Esophagus mucosa (tissue), 1 donor: ENCODE measurements at regions not wholly inside any gene's neighbourhood (a gene's known extent, or its start where the extent isn't known, plus 50 kb on each side); places are given as distances from the start of the nearest gene placed in this dataset.

ENCODE experiments used
- ATAC-seq: fragments of 200-7000 bp; cut with Tn5 transposase; one replicate; pipeline ENCODE4 v1.9.1; 2020
- donor health status: DM: yes; HTN: yes; CAD: no.

- peak; percentile 95 for ATAC-seq
These were observed 162.6 kb upstream of the XYLT1 start for GRCh38 chr16:17633181-17633951.

- no peak for ATAC-seq
These were observed 161.9 kb upstream of the XYLT1 start for GRCh38 chr16:17632667-17633066.

GRCh38 chr16:17629936-17630335 is 159.2 kb upstream of the XYLT1 start:
- ATAC-seq, result no peak

- ATAC-seq, result no peak
These were observed 158.2 kb upstream of the XYLT1 start for GRCh38 chr16:17628983-17629382.

- no peak for ATAC-seq
These were observed 151.6 kb upstream of the XYLT1 start for GRCh38 chr16:17622366-17622765.

GRCh38 chr16:17619261-17619660 is 148.5 kb upstream of the XYLT1 start:
- no peak for ATAC-seq

GRCh38 chr16:17617021-17617552 is 146.3 kb upstream of the XYLT1 start:
- no peak for ATAC-seq

- no peak for ATAC-seq
These were observed 141.6 kb upstream of the XYLT1 start for GRCh38 chr16:17612336-17612735.

- no peak for ATAC-seq
These were observed 136.8 kb upstream of the XYLT1 start for GRCh38 chr16:17607609-17608008.

- ATAC-seq, result no peak
These were observed 136.3 kb upstream of the XYLT1 start for GRCh38 chr16:17607075-17607509.

GRCh38 chr16:17606460-17606859 is 135.7 kb upstream of the XYLT1 start:
- no peak for ATAC-seq

- ATAC-seq, result no peak
These were observed 135.0 kb upstream of the XYLT1 start for GRCh38 chr16:17605784-17606183.

- no peak for ATAC-seq
These were observed 132.9 kb upstream of the XYLT1 start for GRCh38 chr16:17603626-17604025.

- no peak for ATAC-seq
These were observed 131.9 kb upstream of the XYLT1 start for GRCh38 chr16:17602678-17603077.

- no peak for ATAC-seq
These were observed 128.2 kb upstream of the XYLT1 start for GRCh38 chr16:17598968-17599367.

- ATAC-seq, result no peak
These were observed 121.1 kb upstream of the XYLT1 start for GRCh38 chr16:17591655-17592405.

GRCh38 chr16:17590711-17591654 is 120.2 kb upstream of the XYLT1 start:
- ATAC-seq, result no peak

GRCh38 chr16:17589898-17590297 is 119.1 kb upstream of the XYLT1 start:
- ATAC-seq, result no peak

GRCh38 chr16:17585449-17586074 is 114.8 kb upstream of the XYLT1 start:
- ATAC-seq, result no peak

GRCh38 chr16:17578981-17579874 is 108.5 kb upstream of the XYLT1 start:
- ATAC-seq, result peak; percentile 71

GRCh38 chr16:17574256-17574655 is 103.5 kb upstream of the XYLT1 start:
- ATAC-seq, result no peak
